HTR-8/SVneo (cell line): ENCODE measurements at regions not wholly inside any gene's neighbourhood (a gene's known extent, or its start where the extent isn't known, plus 50 kb on each side); places are given as distances from the start of the nearest gene placed in this dataset.
"Not testable (repeated sequence)": the region's sequence is repeated elsewhere in the genome, so short reads cannot be mapped to it uniquely, and the experiment has no call there.

Experiments
- DNase-seq: peaks from one replicate; pipeline ENCODE4 v3.0.0; 2011; ENCODE audit warnings: low spot score, mixed read lengths; ENCODE audit not compliant: insufficient read length
- FAIRE-seq: peaks from 2 replicates; lab custom pipeline; 2011; peaks lifted over from hg19 to GRCh38; lab: Jason Lieb, UNC

DNA sequence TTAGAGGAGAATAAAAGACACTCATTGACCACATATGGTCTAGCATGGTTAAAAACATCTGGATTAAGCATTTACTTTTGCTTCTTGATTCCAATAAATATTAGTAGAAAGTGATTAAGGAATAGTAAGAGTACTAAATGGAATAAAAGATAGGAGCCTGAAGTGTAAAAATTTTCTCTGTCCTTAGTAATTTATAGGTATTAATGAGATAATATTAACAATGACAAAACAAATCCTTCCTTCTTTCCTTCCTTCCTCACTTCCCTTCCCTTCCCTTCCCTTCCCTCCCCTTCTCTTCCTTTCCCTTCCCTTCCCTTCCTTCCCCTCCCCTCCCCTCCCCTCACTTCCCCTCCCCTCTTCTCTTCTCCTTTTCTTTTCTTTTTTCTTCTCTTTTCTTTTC is 797.5 kb upstream of the NRXN1 start:
- FAIRE-seq = no peak
- no peak for DNase-seq

DNA sequence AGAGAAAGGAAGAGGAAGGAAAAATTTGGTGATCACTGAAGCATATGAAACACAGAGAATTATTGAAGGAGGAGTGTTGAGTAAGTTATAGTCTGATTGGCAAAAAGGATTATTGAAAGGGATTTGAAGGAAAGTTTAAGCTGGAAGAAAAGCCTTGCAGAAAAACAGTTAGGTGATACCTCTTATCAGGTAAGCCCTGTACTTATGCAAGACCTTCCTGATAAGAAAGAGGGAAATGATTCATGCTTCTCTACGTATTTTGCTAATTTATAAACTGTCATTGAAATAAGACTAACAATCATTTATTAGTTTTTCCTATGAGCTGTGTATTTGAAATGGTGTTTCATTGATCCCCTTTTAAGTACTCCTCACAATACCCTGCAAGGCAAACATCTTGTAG is 793.9 kb upstream of the NRXN1 start:
- DNase-seq (no peak), FAIRE-seq (no peak)

DNA sequence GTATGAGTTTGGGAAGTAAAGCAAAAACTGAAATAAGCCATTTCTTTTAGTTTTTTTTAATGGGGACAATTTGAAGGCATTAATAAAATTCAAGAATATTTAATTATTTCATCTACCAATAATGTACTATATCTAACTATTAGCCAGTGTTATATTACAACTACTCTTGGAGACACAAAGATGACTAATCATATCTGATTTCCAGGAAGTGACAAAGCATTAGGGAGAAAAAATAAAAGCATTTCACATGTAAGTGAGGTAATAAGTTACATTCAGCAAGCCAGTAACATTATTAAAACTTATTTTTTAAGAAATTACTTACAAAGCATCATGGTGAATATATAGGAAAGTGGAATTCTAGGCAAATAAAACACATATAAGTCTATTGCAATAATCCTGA is 781.3 kb upstream of the NRXN1 start:
- DNase-seq = peak; percentile 7
- FAIRE-seq = no peak

DNA sequence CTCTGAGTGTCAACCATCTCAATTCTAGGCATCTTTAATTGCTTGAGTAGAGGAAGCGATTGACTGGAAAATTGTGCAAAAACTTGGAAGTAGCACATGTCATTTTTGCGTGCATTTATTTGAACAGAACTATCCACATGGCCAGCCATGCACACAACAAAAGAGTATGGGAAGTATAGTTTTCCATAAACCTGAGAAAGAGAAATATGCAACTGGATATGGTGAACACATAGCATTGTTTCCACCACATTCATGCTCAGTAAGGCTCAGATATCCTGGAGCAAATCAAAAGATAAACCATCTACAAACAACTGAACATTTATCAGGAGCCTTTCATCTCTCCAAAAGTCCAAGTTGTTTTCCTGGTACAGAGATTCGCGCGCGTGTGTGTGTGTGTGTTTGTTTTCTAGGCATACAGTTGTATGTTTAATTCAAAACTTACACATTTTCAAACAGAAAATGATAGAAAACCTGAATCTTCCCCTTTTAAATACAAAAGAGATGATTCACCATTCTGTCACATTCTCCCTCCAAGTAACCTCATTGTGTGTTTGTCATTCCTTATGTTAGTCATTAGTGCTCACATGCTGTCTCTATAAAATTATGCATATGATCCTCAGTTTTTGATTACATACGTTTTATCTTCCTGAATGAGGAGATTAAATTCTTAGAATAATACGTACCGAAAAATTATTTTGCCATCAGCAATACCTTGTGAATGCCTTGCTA is 780.4 kb upstream of the NRXN1 start:
- no peak for FAIRE-seq
- peak; percentile 5 for DNase-seq

DNA sequence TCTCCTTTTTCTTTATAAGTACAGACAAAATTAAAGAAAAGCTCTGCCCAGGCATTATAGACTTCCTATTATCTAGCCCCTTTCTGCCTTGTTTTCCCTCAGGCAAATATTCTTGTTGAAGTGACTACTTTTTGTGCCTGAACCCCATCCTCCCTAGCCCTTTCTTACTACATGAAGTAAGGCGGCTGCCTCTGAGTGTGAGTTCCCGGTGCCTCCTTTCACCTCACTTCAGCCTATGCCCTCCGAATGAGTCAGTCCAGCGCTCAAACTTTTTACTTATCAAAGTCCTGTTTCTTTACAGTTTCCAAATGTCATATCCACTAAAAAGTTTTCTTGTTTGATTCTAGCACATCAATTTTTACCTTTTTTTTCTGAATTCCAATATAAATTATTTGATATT is 778.3 kb upstream of the NRXN1 start:
- FAIRE-seq (no peak), DNase-seq (no peak)

DNA sequence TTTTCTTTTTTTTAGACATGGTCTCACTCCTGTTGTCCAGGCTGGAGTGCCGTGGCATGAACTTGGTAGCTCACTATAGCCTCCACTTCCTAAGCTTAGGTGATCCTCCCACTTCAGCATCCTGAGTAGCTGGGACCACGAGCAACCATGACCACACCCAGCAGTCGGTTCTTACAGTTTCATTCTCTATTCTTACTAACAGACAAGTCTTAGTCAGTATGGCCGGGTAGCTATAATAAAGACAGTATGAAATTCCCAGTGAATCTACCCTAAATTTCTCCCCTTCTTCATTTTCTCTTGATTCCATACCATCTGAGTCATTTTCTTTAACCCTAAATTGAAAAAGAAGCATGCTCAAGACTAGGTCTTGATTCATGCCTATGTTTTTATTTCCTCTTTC is 775.3 kb upstream of the NRXN1 start:
- no peak for FAIRE-seq
- no peak for DNase-seq

DNA sequence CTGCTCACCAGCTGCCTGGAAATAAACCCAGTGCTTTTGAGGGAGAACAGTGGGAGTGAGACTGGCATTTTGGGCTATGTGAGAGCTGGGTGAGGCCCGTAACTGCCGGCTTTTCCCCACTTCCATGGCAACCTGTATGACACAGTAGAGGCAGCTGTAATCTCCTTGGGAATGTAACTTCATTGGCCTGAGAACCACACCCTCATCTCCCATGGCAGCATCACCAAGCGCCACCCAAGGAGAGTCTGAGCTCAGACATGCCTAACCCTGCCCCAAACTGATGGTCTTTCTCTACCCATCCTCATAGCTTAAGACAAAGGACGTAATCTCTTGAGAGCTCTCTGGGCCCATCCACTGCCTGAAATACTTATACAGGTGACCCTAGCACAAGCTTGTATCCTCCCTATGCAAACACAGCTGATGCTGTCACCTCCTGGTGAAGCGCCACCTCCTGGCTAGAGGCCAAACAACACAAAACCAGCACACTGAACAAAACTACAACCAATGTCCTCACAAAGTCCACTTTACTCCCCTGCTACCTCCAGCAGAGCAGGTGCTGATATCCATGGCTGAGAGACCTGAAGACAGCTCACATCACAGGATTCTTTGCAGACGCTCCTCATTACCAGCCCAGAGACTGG is 763.4 kb upstream of the NRXN1 start:
- FAIRE-seq (peak; percentile 63), DNase-seq (no peak)

DNA sequence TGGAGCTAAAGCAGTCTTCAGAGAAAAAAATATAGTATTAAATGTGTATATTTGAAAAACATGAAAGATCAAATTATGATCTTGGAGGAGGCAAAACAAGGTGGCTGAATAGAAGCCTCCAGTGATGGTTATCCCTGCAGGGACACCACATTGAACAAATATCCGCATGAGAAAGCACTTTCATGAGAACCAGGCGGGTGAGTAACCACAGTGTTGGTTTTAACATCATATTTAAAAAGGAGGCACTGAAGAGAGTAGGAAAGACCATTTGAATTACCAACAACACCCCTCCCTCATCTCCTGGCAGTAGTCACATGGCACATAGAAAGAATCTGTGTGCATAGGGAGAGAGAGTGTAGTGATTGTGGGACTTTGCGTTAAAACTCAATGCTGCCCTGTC is 759.6 kb upstream of the NRXN1 start:
- FAIRE-seq (no peak), DNase-seq (no peak)

DNA sequence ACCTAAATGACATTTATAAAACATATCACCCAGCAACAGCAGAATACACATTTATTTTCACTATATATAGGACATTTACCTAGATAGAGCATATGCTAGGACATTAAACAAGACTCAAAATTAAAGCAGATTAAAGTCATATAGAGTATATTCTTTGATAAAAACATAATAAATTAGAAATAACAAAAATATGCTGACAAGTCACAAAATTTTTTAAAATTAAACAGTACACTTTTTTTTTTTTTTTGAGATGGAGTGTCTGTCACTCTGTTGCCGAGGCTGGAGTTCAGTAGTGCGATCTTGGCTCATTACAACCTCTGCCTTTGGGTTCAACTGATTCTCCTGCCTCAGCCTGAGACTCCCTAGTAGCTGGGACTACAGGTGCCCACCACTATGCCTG is 758.9 kb upstream of the NRXN1 start:
- DNase-seq = no peak
- no peak for FAIRE-seq

DNA sequence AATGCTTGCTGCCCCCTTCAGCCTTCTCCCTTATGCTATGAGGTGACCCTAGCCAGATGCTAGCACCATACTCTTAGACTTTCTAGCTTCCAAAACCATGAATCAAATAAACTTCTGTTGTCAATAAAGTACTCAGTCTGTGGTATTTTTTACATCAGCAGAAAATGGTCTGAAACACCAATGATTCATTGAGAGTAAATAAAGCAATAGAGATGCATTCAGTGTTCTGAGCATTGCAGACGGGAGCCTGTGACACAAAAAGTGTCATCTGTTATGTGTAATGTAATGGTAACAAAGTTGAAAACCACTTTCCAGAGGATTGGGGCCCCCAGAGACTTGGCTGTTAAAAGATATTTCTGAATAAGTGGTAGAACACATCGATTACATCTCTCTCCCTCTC is 758.0 kb upstream of the NRXN1 start:
- no peak for FAIRE-seq
- DNase-seq = no peak

DNA sequence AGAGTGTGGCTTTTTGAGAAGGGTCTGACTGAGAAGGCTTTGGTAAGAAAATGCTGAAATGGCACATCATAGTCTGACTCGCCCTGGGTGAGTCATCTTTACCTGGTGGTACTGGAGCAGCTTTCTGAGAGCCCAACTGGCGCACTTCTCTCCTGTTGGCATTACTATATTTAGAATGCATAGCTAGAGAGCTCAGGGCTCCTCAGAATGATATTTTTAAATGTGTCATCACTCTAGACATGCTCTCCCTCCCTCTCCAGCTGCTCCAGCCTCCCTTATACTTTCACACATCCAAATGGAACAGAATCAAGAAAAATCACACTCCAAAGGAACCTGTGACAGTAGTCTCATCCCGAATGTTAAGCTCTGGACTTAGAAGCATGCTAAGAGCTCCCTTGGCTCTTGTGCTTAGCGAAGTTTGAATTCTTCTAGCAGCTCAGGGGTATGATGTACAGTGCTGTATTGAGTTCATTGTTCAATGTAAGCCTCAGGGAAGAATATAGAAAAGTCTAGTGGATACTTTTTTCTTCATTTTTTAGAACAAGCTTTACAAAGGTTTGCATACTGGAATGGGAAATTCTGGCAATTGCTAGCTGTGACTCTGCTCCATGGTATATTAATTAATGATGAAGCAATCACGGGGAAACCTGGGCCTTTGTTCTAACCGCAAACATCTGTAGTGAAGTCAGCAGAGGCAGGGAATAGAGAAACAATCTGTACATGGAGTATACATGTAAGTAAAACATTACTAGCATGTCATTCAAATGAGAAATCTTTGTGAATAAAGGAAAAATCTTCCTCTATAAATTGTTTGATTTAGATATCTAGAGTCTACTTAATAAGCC is 751.2 kb upstream of the NRXN1 start:
- DNase-seq = no peak
- FAIRE-seq = no peak

DNA sequence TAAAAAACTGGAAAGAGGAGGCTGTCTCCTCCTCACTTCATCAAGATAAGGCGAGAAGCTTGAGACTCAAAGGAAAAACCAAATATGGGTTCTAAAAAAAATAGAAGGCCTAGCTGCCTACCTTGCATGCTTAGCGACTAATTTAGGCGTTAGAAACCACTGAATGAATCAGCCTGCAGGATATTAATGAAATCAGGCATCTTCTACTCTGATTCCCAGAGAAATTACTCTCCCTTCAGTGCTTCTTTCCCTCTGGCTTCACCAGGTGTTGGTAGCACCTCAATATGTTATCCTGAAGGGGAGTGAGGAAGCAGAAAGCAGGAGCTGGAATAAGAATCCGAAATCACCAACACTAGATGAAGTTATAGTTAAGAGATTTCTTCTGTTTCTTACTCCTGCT is 749.8 kb upstream of the NRXN1 start:
- FAIRE-seq = no peak
- DNase-seq = no peak

DNA sequence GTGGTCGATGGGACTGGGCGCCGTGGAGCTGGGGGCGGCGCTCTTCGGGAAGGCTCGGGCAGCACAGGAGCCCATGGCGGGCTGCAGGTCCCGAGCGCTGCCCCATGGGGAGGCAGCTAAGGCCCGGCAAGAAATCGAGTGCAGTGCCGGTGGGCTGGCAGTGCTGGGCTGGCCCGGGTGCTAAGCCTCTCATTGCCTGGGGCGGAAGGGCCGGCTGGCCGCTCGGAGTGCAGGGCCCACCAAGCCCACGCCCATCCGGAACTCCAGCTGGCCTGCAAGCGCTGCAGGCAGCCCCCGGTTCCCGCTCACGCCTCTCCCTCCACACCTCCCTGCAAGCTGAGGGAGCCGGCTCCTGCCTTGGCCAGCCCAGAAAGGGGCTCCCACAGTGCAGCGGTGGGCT is 748.4 kb upstream of the NRXN1 start:
- no peak for DNase-seq
- no peak for FAIRE-seq

DNA sequence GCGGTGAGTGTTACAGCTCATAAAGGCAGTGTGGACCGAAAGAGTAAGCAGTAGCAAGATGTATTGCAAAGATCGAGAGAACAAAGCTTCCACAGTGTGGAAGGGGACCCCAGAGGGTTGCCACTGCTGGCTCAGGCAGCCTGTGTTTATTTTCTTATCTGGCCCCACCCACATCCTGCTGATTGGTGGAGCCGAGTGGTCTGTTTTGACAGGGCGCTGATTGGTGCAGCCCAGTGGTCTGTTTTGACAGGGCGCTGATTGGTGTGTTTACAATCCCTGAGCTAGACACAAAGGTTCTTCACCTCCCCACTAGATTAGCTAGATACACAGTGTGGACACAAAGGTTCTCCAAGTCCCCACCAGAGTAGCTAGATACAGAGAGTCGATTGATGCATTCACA is 747.8 kb upstream of the NRXN1 start:
- not testable (repeated sequence) for DNase-seq, FAIRE-seq

DNA sequence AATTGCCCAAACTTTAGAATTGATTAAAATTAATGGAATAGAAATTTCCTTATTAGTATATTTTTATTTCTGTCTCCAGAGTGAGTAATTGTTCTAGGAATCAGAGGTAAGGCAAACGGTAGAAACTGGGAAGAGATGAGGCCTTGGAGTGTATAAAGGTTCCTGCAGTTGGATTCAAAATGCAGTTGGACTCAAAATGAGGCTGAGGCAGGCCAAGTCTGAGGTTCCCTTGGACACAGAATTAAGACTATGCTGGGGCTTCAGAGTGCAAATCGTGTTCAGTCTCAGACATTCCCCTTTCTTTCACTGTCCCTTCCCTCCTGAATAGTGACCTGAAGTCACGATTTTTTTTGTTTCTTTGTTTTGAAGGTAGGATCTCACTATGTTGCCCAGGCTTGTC is 746.9 kb upstream of the NRXN1 start:
- no peak for FAIRE-seq
- DNase-seq = no peak

DNA sequence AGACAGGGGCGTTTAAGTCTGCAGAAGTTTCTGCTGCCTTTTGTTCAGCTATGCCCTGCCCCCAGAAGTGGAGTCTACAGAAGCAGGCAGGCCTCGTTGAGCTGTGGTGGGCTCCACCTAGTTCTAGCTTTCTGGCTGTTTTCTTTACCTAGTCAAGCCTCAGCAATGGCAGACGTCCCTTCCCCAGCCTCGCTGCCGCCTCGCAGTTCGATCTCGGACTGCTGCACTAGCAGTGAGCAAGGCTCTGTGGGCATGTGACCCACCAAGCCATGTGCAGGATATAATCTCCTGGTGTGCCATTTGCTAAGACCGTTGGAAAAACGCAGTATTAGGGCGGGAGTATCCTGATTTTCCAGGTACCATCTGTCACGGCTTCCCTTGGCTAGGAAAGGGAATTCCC is 742.7 kb upstream of the NRXN1 start:
- not testable (repeated sequence) for DNase-seq, FAIRE-seq

DNA sequence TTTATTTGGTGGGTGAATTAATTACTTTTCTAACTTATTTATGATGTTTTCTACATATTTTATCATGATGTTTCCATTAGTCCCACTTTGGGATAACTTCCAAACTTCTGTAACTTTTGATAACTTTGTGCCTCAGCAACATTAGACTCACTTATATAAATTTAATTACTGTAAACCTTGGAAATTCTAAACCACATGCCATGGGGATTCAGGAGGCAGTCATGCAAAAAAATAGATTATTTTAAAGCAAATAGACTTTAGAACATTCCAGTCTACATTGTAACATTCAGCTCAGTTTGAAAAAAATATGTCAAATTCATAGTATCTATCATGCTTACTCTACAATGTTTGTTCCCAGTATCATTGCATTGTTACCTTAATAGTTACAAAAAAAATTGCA is 728.5 kb upstream of the NRXN1 start:
- FAIRE-seq = no peak
- DNase-seq = no peak

DNA sequence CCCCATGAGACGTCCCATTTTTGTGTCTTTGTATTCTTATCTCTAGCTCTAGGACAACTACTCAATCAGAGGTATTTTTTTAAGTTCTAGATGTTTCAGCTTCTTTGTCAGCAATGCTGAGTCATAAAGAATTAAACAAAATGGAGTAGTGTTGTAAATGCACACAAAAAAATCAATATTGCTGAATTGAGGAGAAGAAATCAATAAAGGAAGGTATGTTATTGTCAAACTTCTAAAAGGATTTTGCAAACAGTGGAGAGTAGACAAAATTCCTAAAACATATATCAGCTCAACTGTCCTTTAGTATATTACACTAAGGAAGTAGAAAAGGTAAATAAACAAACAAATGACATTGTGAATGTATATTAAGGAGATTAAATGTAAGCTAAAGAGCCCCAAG is 726.1 kb upstream of the NRXN1 start:
- FAIRE-seq = no peak

DNA sequence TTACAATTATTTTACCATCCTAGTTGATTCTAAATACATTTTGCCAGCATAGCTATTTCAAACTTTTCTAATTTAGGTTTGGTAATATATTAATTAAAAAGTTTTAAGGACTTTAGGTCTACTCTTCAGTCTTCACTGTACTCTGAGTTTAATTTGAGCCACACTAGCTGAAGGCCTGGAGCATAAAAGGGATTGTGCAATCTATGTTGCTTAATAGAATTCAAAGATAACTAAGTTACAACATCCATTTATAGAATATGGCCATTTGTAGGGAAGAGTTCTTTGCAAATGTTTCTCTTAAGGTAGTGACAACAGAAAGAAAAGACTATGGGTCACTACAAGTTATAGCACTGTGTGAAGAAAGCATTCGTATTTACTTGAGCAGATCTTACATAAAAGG is 702.2 kb upstream of the NRXN1 start:
- no peak for FAIRE-seq
- DNase-seq = no peak

More for the DNA sequence above, 726.1 kb upstream of the NRXN1 start:
- DNase-seq = no peak

DNA sequence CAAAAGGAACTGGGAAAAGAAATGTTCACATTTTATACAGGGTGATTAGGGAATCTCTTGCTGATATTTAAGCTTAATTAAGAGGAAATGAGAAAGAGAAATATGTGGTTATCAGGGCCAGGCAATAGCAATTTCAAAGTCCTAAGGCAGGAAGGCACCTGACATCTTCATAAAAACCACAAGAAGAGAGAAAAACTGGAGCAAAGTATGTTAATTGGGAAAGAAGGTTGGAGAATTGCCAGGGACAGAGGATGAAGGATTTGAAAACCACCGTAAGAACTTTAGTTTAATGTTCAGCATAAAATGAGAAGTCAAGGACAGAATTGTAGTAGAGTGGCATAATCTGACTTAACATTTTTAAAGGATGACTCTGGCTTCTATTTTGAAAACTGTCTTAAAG is 691.8 kb upstream of the NRXN1 start:
- DNase-seq (no peak), FAIRE-seq (no peak)

DNA sequence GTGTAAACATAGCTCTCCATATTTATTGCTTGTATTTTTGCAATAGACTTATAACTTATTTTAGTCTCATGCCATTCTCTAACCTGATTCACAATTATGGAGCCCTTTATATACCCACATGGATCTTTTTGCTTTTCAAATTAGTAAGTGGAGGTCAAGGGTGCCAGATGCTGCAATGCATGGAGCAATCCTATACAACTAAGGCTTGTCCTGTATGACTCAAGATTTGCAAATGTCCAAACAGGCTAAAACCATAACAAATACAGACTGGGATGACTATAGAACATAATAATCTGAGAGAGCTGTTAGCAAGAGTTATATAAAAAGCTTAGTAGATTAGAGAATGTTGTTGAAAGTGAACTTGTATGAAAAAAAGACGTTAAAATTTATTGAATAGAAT is 690.4 kb upstream of the NRXN1 start:
- no peak for FAIRE-seq
- no peak for DNase-seq
